Hindlimb muscle (tissue), 1 donor: ENCODE measurements at regions not wholly inside any gene's neighbourhood (a gene's known extent, or its start where the extent isn't known, plus 50 kb on each side); places are given as distances from the start of the nearest gene placed in this dataset.
"Not testable (repeated sequence)": the region's sequence is repeated elsewhere in the genome, so short reads cannot be mapped to it uniquely, and the experiment has no call there.

Source experiments
- DNase-seq: peaks from one replicate; pipeline ENCODE4 v3.0.0-alpha.2; 2013

DNA sequence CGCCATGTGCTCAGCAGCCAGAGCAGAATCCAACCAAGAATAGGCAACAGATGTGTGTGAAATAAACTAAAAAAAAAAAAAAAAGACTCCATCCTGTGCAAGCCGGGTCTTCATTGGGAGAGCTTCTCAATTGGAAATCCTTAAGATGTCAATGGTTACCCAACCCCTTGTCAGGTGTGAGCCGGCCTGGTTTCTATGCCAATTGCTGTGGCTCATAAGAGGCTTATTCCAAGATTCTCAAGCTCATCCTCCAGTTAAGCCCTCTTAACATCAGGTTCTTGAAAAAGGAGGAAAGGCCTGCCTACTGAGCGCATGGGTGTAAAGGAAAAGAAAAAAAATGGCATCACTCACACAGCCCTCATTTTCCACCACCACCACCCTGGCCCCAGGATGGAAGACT is 1084.6 kb downstream of the UQCRFS1 start:
- no peak for DNase-seq

DNA sequence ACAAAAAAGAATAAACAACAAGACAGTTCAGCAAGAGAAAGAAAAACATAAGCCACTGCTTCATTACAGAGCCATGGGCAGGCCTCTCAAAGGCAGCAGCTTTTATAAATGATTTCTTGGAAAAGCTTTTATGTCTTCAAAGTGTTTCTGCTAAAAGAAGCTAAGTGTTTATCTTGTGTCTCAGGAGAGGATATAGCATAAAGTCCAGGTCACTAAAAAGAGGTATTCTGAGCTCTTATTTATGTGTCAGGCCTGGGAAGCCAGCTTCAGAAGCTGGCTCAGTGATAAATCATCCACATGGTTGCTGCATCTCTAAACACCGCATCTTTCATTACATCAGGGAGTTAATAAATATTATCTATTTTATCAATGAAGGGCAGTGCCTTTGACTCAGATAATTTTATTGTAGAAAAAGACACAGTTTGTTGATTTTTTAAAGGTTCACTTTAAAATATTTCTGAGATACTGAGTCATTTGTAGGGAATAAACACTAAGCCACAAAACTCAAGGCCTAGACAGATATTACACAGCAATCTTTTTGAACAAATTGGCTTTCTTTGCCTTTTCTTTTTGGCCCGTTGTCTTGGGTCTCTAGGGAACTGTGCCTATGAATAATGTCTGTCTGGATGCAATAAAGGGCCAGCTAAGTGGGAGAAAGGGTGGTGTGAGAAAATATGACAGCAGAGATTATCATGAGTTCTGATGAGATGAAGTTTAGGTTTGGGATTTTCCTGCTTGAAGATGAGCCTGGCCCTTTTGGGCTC is 1086.6 kb downstream of the UQCRFS1 start:
- DNase-seq = no peak

- no peak for DNase-seq
These were observed 1090.2 kb downstream of the UQCRFS1 start for GRCh38 chr19:28122734-28123133.

DNA sequence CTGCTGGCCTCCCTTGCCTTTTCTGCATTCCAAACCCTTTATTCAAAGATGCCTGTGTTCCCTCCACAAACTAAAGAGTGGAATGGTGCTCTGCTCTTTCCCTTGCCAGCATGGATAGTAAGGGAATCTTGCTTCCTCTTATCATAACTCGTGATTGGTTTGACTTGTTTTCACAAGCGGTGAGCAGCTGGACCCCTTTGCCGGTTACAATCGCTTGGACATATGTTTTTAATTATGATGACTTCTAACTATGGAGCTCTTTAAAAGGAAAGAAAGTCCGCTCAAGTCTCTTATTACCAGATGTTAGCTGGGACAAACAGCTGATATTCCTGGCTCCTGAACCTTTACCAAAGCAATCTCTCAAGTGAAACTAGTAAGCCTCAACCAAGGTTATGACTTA is 1094.7 kb downstream of the UQCRFS1 start:
- DNase-seq = no peak

GRCh38 chr19:28117143-28117542 is 1095.8 kb downstream of the UQCRFS1 start:
- DNase-seq = no peak

DNA sequence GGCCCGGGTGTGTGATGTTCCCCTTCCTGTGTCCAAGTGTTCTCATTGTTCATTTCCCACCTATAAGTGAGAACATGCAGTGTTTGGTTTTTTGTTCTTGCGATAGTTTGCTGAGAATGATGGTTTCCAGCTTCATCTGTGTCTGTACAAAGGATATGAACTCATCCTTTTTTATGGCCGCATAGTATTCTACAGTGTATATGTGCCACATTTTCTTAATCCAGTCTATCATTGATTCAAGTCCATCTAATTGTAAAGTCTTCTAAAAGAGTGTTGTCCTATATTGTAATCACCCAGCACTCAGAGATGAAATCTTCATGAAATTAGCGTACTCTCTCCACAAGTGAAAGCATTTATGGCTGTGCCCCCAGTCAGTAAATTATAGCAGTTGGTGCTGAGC is 1096.6 kb downstream of the UQCRFS1 start:
- not testable (repeated sequence) for DNase-seq

- no peak for DNase-seq
These were observed 1109.0 kb downstream of the UQCRFS1 start for GRCh38 chr19:28103921-28104320.

DNA sequence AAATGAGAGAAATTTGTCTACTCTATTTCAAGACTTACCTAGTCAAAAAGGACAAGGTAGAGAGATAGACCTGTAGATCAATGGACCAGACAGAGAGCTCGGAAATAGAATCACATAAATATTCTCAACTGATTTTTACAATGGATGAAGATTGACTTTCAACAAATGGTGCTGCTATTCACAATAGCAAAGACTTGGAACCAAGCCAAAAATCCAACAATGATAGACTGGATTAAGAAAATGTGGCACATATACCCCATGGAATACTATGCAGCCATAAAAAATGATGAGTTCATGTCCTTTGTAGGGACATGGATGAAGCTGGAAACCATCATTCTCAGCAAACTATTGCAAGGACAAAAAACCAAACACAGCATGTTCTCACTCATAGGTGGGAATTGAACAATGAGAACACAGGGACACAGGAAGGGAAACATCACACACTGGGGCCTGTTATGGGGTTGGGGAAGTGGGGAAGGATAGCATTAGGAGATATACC is 1128.2 kb downstream of the UQCRFS1 start:
- DNase-seq = not testable (repeated sequence)

DNA sequence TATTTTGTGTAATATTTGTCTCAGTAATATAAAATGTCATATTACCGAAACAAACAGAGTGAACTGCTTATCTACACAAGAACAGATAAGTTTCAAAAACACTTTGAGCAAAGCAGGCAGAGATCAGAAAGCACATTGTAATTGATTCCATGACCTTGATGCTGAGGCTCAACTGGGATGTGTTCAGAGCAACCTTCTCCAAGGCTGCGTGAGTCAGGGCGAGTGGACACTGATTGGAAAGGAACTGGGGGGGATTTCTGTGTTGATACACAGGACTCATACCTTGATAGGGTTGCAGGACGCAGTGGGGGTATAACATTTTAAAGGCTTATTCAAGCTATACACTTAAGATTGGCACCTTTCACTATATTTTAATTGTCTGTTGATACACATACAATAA is 1136.3 kb downstream of the UQCRFS1 start:
- DNase-seq = no peak

DNA sequence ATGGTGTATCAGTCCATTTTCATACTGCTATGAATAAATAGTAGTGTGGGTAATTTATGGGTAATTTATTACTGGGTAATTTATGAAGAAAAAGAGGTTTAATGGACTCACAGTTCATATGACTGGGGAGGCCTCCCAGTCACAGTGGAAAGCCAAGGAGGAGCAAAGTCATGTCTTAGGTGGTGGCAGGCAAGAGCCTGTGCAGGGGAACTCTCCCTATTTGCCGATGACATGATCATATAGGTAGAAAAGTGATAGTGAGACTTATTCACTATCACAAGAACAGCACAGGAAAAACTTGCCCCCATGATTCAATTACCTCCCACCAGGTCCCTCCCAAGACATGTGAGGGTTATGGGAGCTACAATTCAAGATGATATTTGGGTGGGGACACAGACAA is 1137.7 kb downstream of the UQCRFS1 start:
- no peak for DNase-seq

- no peak for DNase-seq
These were observed 1138.2 kb downstream of the UQCRFS1 start for GRCh38 chr19:28074773-28075172.

DNA sequence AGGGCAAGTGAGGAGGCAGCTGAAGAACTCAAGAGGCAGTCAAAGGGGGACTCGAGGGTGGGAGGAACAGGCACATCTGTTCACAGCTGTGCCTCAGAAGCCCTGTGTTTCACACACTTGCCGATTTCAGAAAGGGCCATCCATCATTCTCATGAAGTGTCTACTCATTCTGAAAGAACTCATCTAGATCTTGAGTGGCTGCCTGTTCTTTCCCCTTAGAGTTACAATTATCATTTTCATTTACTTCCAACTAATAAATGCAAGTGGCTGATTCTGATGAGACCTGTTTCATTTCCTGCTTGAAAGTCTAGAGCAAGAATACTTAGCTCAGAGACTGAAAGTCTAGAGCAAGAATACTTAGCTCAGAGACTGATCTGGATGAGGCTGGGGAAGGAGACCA is 1145.1 kb downstream of the UQCRFS1 start:
- no peak for DNase-seq

DNA sequence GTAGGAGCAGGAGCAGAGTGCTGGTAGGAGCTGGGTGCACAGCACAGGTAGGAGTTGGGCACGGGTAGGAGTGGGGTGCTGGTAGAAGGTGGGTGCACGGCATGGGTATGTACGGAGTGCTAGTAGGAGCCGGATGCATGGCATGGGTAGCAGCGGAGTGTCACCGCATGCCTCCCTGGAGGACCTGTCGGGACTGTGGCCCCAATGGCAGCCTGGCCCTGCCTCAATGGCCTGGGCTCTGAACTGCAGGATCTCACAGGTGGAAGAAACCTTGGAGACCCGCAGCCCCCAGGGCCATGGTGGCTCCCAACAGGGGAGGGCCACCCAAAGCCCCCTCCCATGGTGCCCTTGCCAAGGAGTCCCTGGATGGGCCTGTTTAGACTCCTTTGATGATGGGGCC is 1146.0 kb downstream of the UQCRFS1 start:
- DNase-seq = no peak

DNA sequence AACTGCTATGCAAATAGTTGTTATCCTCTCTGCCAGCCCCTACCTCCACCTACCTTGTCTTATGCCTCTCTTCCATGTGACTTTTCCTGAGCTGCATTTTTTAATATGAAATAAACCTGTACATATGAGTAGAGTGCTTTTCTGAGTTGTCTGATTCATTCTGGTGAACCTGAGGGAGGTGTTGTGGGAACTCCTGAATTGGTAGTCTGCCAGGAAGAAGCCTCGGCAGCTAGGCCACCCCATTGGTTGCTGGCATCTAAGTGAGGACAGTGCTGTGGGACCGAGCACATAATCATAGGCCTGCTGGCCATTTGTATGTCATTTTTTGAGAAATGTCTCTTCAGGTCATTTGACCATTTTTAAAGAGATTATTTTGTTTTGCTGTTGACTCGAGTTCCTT is 1146.8 kb downstream of the UQCRFS1 start:
- DNase-seq = no peak

- no peak for DNase-seq
These were observed 1147.9 kb downstream of the UQCRFS1 start for GRCh38 chr19:28065026-28065425.

DNA sequence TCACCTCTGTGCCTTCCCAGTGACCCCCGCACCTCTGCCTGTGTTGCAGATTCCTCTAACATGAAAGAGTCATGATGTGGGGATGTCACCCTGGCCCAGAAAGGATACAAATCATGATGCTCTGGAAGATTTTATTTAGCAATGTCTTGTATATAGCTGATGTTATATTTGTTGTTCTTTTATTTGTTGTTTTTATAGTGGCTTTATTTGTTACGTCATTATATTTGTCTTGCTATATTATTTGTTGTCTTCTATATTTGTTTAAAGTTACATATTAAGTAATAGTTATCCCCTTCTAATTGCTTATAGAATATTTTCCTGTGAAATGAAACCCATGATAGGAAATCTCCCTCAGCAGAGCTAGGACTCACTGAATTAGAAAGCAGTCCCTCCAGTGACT is 1149.2 kb downstream of the UQCRFS1 start:
- no peak for DNase-seq

DNA sequence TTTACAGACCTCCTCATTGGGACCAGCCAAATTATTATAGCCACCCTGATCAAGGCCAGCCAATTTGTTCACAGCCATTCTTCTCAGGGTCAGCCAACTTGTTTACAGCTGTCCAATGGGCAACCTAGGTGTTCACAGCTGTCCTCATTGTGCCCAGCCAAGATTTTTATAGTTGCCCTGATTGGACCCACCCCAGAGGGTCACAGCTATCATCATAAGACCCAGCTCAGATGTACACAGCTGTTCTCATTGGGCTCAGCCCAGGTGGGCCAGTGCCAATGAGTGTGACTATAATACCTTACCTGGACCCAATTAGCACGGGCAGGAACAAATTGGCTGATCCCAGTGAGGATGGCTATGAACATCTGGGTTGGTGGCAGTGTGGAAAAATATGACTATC is 1151.8 kb downstream of the UQCRFS1 start:
- no peak for DNase-seq

DNA sequence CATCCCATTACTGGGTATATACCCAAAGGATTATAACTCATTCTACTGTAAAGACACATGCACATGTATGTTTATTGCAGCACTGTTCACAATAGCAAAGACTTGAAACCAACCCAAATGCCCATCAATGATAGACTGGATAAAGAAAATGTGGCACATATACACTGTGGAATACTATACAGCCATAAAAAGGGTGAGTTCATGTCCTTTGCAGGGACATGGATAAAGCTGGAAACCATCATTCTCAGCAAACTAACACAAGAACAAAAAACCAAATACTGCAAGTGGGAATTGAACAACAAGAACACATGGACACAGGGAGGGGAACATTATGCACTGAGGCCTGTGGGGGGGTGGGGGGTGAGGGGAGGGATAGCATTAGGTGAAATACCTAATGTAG is 1155.9 kb downstream of the UQCRFS1 start:
- DNase-seq = not testable (repeated sequence)

DNA sequence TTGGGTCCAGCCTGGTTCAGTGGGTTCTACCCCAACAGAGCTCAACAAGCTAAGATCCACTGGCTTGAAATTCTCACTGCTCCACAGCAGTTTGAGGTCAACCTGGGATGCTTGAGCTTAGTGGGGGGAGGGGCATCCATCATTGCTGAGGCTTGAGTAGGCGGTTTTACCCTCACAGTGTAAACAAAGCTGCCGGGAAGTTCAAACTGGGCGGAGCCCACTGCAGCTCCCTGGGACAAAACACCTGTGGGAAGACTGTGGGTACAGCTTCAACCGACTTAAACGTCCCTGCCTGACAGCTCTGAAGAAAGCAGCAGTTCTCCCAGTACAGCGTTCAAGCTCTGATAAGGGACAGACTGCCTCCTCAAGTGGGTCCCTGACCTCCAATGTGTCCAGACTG is 1161.9 kb downstream of the UQCRFS1 start:
- no peak for DNase-seq

- no peak for DNase-seq
These were observed 1163.1 kb downstream of the UQCRFS1 start for GRCh38 chr19:28049875-28050274.

DNA sequence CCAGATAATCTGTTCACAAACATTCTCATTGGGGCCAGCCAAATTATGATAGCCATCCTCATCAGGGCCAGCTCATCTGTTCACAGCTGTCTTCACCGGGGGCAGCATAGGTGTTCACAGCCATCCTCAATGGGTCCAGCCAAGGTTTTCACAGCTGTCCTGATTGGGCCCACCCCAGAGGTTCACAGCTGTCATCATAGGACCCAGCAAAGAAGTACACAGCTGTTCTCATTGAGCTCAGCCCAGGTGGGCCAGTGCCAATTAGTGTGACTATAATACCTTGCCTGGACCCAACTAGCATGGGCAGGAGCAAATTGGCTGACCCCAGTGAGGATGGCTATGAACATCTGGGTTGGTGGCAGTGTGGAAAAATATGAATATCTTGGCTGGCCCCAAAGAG is 1166.0 kb downstream of the UQCRFS1 start:
- no peak for DNase-seq

DNA sequence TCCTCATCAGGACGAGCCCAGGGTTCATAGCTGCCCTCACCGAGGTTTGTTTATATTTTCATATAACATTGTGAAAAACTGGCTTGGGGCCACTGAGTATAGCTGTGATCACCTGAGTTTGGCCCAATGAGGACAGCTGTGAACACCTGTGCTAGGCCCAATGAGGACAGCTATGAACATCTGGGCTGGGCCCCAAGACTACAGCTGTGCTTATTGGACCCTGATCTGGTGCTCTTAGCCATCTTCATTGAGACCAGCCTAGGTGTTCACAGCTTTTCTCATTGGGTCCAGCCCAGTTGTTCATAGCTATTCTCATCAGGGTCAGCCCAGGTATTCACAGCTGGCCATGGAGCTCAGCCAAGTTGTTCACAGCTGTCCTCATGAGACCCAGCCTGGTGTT is 1167.3 kb downstream of the UQCRFS1 start:
- DNase-seq = no peak

GRCh38 chr19:28044477-28044876 is 1168.5 kb downstream of the UQCRFS1 start:
- DNase-seq = no peak

- DNase-seq = no peak
These were observed 1170.4 kb downstream of the UQCRFS1 start for GRCh38 chr19:28042516-28042915.
